ENCODE measurements at regions not wholly inside any gene's neighbourhood (a gene's known extent, or its start where the extent isn't known, plus 50 kb on each side); places are given as distances from the start of the nearest gene placed in this dataset.

- TF ChIP-seq CTCF (IDR thresholded peaks at IDR 0.05; ENCODE audit: low read depth, low read length, poor library complexity, severe bottlenecking), result no peak
- TF ChIP-seq EZH2phosphoT487 (IDR thresholded peaks at IDR 0.05; ENCODE audit: borderline replicate concordance, low read length), result no peak
These were observed 173.9 kb downstream of the ANAPC1 start for GRCh38 chr2:111710085-111710484.

Measured in DOHH2 (cell line).